HUES64 (cell line): ENCODE measurements at regions not wholly inside any gene's neighbourhood (a gene's known extent, or its start where the extent isn't known, plus 50 kb on each side); places are given as distances from the start of the nearest gene placed in this dataset.

Experiments
- H3K27ac ChIP-seq: 2 replicates; pipeline ENCODE4 v1.7.0; 2013; ENCODE audit warnings: low read depth, low read length, inconsistent platforms
- H3K27me3 ChIP-seq: 2 replicates; pipeline ENCODE4 v1.6.1; 2013; ENCODE audit warnings: mild to moderate bottlenecking, low read length; ENCODE audit not compliant: insufficient read depth
- H3K36me3 ChIP-seq: 2 replicates; pipeline ENCODE4 v1.6.1; 2013; ENCODE audit warnings: mild to moderate bottlenecking, low read length; ENCODE audit not compliant: insufficient read depth
- H3K4me1 ChIP-seq: 2 replicates; pipeline ENCODE4 v1.6.1; 2013; ENCODE audit warnings: mild to moderate bottlenecking, low read length, moderate library complexity; ENCODE audit not compliant: insufficient read depth
- H3K4me3 ChIP-seq: 2 replicates; pipeline ENCODE4 v1.5.1; 2013; ENCODE audit warnings: mild to moderate bottlenecking, low read length, moderate library complexity
- H3K9ac ChIP-seq: 2 replicates; pipeline ENCODE4 v1.6.1; 2013; ENCODE audit warnings: mild to moderate bottlenecking, low read depth, low read length
- H3K9me3 ChIP-seq: 2 replicates; pipeline ENCODE4 v1.6.1; 2013; ENCODE audit warnings: low read depth, low read length; ENCODE audit not compliant: insufficient read depth
- WGBS: fragments of 150-250, 120-280 bp; methylation state at CpG from one replicate; pipeline ENCODE4 v1.1.7; 2013; ENCODE audit warnings: missing lambda C conversion rate; 5-methylcytosine and 5-hydroxymethylcytosine counted together

DNA sequence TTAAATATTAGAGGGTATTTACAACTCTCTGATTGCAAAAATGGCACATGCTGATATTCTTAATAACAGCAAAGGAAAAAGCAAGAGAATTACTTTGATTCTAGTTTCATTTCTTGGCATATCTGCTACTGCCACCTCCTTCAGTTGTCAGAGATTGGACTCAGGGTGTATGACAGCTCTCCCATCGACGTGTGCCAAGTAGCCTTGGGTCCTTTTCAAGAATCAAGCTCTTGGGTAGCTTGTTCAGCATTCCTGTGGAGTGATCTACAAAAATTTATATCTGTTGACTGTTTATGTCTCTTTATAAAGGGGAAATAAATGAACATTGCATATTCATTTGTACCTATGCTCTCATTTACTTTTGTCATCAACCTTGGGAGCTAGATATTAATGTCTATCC is 315.6 kb downstream of the PRR16 start:
- Histone ChIP-seq H3K9ac (no peak overlapping the region), H3K9me3 (no peaks in the 10 kb centered on the region), H3K4me1 (no peaks in the 10 kb centered on the region), H3K27ac (no peak overlapping the region), H3K27me3 (no peaks in the 10 kb centered on the region), H3K36me3 (no peaks in the 10 kb centered on the region), H3K4me3 (no peak overlapping the region)
- WGBS, result 94% methylated on average over 2 of the region's 2 CpGs

DNA sequence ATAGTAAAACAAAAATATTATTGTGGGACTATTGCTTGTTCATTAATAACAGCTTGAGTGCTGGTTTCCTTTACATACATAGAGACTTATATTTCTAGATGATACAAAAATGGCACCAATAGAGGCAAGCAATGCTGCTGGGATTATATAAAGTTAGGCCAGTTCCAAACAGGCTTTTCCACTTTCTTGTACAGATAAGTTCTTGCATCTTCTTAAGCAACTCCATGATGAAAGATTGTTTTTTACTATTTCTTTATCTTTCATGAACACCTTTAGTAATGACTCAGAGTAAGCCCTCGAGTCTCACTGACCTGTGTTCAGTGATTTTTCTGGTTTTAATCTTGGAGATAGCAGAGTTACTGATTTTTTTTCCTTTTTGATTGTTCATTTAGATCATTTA is 324.4 kb downstream of the PRR16 start:
- no peaks in the 10 kb centered on the region for H3K4me1 ChIP-seq
- H3K27me3 ChIP-seq, result no peaks in the 10 kb centered on the region
- H3K9me3 ChIP-seq, result no peaks in the 10 kb centered on the region
- H3K9ac ChIP-seq, result no peak overlapping the region
- H3K4me3 ChIP-seq, result no peak overlapping the region
- WGBS, result 80% methylated on average over 1 of the region's 1 CpG
- H3K36me3 ChIP-seq, result no peaks in the 10 kb centered on the region
- no peak overlapping the region for H3K27ac ChIP-seq

DNA sequence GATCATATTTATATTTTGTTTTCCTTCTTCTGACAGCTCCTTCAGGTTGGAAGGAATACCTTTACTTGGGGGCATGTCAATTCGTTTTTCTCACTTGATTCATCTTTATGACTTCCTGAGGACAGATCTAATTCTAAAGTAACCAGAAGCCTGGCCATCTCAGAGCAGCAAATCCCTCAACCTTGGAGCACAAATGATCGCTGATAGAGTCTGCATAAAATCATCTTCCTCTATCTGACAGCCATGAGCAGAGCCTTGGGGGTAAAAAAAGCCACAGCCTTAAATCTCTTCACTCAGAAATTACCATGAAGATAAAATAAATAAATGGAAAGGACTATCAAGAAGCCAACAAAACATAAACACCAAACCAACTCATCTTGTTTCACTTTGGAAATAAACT is 325.8 kb downstream of the PRR16 start:
- Histone ChIP-seq H3K9me3 (no peaks in the 10 kb centered on the region), H3K27me3 (no peaks in the 10 kb centered on the region), H3K36me3 (no peaks in the 10 kb centered on the region), H3K9ac (no peak overlapping the region), H3K4me3 (no peak overlapping the region), H3K27ac (no peak overlapping the region), H3K4me1 (no peaks in the 10 kb centered on the region)
- WGBS, result 84% methylated on average over 2 of the region's 2 CpGs

DNA sequence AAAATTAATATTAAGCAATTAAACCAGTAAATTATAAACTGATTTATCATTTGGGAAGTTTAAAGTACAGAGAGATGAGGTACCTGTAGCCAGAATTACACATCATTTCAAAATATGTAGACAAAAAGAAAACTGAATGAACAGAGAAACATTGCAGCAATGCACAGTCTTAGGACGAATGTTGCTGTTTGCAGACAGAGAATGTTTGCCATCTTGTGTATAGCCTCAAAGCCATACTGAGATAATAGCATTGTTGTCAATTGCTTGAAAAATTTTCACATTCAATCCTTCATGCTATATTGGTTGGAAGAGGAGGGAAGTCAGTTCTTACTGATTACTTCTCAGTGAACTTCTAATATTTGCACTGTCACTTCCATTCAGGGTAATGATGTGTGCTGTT is 326.2 kb downstream of the PRR16 start:
- Histone ChIP-seq H3K4me3 (no peak overlapping the region), H3K27me3 (no peaks in the 10 kb centered on the region), H3K27ac (no peak overlapping the region), H3K9me3 (no peaks in the 10 kb centered on the region), H3K36me3 (no peaks in the 10 kb centered on the region), H3K4me1 (no peaks in the 10 kb centered on the region), H3K9ac (no peak overlapping the region)
- 86% methylated on average over 1 of the region's 1 CpG for WGBS

DNA sequence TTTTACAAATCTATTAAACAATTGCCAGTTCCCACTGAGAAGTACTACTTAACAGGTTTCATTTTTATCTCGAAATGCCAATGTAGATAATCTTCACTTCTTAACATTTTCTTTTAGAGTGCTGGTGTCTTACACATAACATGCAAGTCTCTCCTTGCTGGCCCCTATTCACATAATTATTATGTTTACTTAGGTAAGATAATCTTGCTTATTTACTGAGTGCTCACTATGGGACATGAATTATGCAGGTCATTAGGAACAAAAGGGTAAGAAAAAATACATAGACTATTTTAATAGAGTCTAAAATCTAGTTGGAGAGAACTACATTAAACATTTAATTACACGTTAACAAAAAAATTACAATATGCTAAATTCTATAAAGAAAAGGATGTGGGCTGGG is 328.4 kb downstream of the PRR16 start:
- Histone ChIP-seq H3K4me3 (no peak overlapping the region), H3K9me3 (no peaks in the 10 kb centered on the region), H3K27me3 (no peaks in the 10 kb centered on the region), H3K4me1 (no peaks in the 10 kb centered on the region), H3K36me3 (no peaks in the 10 kb centered on the region), H3K27ac (no peak overlapping the region), H3K9ac (no peak overlapping the region)
- 100% methylated on average over 1 of the region's 2 CpGs for WGBS

DNA sequence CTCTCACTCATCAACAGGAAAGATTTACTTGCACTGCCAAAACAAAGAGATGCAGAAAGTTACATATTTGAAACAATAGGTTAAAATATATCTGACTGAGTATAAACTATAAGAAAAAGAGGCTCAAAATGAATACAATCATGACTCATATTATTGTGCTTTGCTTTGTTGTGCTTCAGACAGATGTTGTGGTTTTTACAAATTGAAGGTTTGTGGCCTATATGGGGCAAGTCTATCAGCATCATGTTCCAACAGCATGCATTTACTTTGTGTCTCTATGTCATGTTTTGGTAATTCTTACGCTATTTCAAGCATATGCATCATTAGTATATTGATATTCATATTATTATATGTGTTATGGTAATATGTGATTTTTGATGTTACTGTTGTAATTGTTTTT is 330.0 kb downstream of the PRR16 start:
- Histone ChIP-seq H3K9ac (no peak overlapping the region), H3K27me3 (no peaks in the 10 kb centered on the region), H3K9me3 (no peaks in the 10 kb centered on the region), H3K27ac (no peak overlapping the region), H3K4me1 (no peaks in the 10 kb centered on the region), H3K36me3 (no peaks in the 10 kb centered on the region), H3K4me3 (no peak overlapping the region)
- WGBS, result no CpG with 5 or more reads among the region's 1 CpG

DNA sequence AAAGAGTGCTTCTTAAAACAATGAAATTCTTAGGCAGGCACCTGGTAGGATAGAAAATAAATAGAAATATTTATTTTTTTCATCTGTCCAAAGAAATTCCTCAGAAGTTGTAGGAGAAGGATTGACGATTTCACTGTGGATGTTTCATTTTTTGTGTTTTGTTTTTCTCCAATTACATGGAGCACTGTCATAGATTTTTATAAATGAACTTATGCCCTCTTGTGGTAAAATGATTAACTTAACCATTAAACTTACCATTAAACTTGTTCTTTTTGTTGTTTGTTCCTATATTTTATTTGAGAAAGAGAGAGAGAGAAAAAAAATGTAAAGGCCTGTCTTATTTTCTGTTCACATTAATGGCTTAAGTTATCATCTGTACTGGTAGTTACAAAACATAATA is 339.2 kb downstream of the PRR16 start:
- Histone ChIP-seq H3K36me3 (no peaks in the 10 kb centered on the region), H3K4me1 (peaks cover 7% of the 10 kb centered on the region), H3K9me3 (no peaks in the 10 kb centered on the region), H3K9ac (no peak overlapping the region), H3K27ac (no peak overlapping the region), H3K27me3 (no peaks in the 10 kb centered on the region), H3K4me3 (no peak overlapping the region)
- 20% methylated on average over 1 of the region's 1 CpG for WGBS

DNA sequence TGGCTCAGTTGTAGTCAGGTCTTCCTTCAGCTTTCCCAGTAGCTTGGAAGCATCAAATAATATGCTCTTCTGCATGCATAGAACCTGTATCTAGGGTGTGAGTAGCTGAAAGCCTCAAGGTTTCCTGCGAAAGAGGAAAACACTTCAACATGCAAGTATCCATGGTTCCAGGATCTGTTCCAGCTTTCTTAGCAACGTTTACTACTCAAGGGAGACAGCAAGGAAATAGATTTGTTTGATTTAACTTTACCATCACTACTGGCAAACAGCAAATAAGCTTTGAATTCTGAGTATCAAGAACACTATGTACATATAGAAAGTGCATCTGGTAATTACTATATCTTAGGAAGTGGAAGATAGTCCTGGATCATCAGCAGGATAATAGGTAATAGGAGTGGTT is 341.0 kb downstream of the PRR16 start:
- Histone ChIP-seq H3K27me3 (no peaks in the 10 kb centered on the region), H3K9me3 (no peaks in the 10 kb centered on the region), H3K27ac (no peak overlapping the region), H3K4me3 (no peak overlapping the region), H3K36me3 (no peaks in the 10 kb centered on the region), H3K4me1 (peaks cover 12% of the 10 kb centered on the region), H3K9ac (no peak overlapping the region)
- 98% methylated on average over 2 of the region's 2 CpGs for WGBS

DNA sequence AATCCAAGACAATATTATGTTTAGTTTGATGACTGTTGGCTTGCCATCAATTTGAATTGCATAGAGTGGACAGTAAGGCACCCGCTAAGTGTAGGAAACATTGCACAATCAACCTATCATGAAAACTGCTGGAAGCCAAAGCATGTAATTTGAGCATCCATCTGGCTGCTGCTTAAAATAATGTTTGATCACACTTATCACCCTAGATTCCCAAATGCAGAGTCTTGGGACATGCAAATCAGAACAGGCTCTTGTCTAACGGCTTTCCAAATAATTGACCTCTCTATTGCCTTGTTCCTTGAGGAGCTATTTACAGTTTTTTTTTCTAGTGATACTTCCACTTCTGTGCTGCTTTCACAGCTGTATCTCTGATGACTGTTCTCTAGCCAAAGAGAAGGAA is 342.1 kb downstream of the PRR16 start:
- Histone ChIP-seq H3K9ac (no peak overlapping the region), H3K4me3 (no peak overlapping the region), H3K36me3 (no peaks in the 10 kb centered on the region), H3K27me3 (no peaks in the 10 kb centered on the region), H3K4me1 (peaks cover 12% of the 10 kb centered on the region), H3K9me3 (no peaks in the 10 kb centered on the region), H3K27ac (no peak overlapping the region)
- WGBS, result 96% methylated on average over 2 of the region's 2 CpGs

DNA sequence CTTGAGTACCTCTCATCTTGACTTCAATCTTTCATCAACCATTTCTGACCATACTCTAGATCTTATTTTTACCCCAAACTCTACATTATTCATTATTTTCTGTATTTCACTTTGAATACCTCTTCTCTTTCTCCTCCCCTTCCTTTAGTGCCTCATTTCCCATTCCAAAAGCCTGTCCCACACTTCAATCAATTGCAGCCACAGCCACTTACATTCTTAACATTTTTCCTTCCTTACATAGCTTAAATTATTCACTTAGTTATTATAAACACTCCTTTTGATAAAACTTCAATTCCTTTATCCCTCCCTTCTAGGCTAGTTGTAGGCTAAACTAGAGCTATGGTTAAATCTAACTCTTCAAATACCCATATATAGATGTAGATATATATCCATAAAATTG is 344.0 kb downstream of the PRR16 start:
- Histone ChIP-seq H3K36me3 (no peaks in the 10 kb centered on the region), H3K27ac (no peak overlapping the region), H3K27me3 (no peaks in the 10 kb centered on the region), H3K4me3 (no peak overlapping the region), H3K9me3 (no peaks in the 10 kb centered on the region), H3K4me1 (peaks cover 12% of the 10 kb centered on the region), H3K9ac (no peak overlapping the region)

DNA sequence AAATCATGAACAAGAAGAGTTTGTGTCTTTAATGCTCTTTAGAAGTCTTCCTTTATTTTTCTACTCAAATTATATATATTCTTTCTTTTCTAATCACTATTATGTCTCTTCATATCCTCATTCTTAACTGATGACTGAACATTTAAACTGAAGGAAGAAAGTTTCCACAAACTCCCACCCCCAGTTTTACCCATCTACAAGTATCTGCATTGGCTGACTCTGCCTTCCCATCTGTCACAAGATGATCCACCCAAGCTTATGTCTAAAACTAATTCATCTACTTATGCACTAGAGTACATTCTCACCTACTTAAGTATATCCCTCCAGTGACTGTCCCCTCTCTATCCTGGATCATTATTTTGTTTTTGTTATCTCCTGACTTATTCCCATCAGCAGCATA is 344.5 kb downstream of the PRR16 start:
- H3K4me3 ChIP-seq, result no peak overlapping the region
- no peaks in the 10 kb centered on the region for H3K9me3 ChIP-seq
- H3K36me3 ChIP-seq, result no peaks in the 10 kb centered on the region
- H3K4me1 ChIP-seq, result peaks cover 12% of the 10 kb centered on the region
- H3K27me3 ChIP-seq, result no peaks in the 10 kb centered on the region
- H3K27ac ChIP-seq, result no peak overlapping the region
- no peak overlapping the region for H3K9ac ChIP-seq

DNA sequence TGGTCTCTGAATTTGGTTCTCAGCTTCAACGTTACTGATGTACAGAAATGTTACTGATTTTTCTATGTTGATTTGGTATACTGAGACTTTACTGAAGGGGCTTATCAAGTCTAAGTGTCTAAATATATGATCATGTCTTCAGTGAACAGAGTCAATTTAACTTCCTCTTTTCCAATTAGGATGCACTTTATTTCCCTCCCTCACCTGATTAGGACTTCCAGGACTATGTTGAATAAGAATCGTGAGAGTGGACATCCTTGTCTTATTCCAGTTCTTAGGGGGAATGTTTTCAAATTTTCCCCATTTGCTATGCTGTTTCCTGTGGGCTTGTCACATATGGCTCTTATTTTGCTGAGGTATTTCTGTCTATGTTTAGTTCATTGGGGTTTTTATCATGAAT is 349.5 kb downstream of the PRR16 start:
- Histone ChIP-seq H3K27ac (no peak overlapping the region), H3K36me3 (no peaks in the 10 kb centered on the region), H3K9me3 (no peaks in the 10 kb centered on the region), H3K27me3 (no peaks in the 10 kb centered on the region), H3K4me3 (no peak overlapping the region), H3K9ac (no peak overlapping the region), H3K4me1 (peaks cover 3% of the 10 kb centered on the region; the same call in 1 of the 2 replicates)
- WGBS, result 93% methylated on average over 2 of the region's 2 CpGs
